SK-N-MC (cell line): ENCODE measurements at regions not wholly inside any gene's neighbourhood (a gene's known extent, or its start where the extent isn't known, plus 50 kb on each side); places are given as distances from the start of the nearest gene placed in this dataset.

Experiments used
- EZH2 ChIP-seq: fragments of 200-600 bp; sonication (generic); IDR thresholded peaks from one replicate; pipeline ENCODE4 v1.6.1; 2017; ENCODE audit warnings: antibody characterized with exemption
- FOXP2 ChIP-seq: optimal IDR thresholded peaks from 2 replicates; pipeline ENCODE3; 2011; ENCODE audit warnings: mild to moderate bottlenecking, moderate library complexity; ENCODE audit not compliant: insufficient read depth; ENCODE audit errors: extremely low read length, control extremely low read depth
- POLR2AphosphoS5 ChIP-seq: IDR thresholded peaks from 2 replicates; pipeline ENCODE4 v1.6.1; 2012; ENCODE audit warnings: mild to moderate bottlenecking, low read depth, low read length, borderline replicate concordance

- no peak for TF ChIP-seq EZH2
- no peak for TF ChIP-seq POLR2AphosphoS5
- TF ChIP-seq FOXP2 = no peak
These were observed 319.4 kb upstream of the FZD8 start for GRCh38 chr10:35961501-35961900.
